ENCODE measurements at regions not wholly inside any gene's neighbourhood (a gene's known extent, or its start where the extent isn't known, plus 50 kb on each side); places are given as distances from the start of the nearest gene placed in this dataset.

GRCh38 chr2:81481994-81482368, 1177.4 kb upstream of the LRRTM1 start:
- TF ChIP-seq ZNF175 (tag by site-specific recombination; IDR thresholded peaks at IDR 0.05) (no peak), ZNF658 (tag by site-specific recombination; IDR thresholded peaks at IDR 0.05) (no peak), ZNF560 (tag by site-specific recombination; IDR thresholded peaks at IDR 0.05; ENCODE audit: borderline replicate concordance) (no peak), CTCF (tag by site-specific recombination; IDR thresholded peaks at IDR 0.05) (no peak), YY2 (tag by site-specific recombination; IDR thresholded peaks at IDR 0.05) (no peak), ZNF561 (tag by site-specific recombination; IDR thresholded peaks at IDR 0.05; ENCODE audit: borderline replicate concordance) (no peak), ZNF558 (tag by site-specific recombination; IDR thresholded peaks at IDR 0.05) (no peak), YY1 (tag by site-specific recombination; IDR thresholded peaks at IDR 0.05) (no peak), ZNF433 (tag by site-specific recombination; IDR thresholded peaks at IDR 0.05; ENCODE audit: low read depth) (no peak), KLF10 (tag by site-specific recombination; IDR thresholded peaks at IDR 0.05) (no peak), MYNN (tag by site-specific recombination; IDR thresholded peaks at IDR 0.05; ENCODE audit: borderline replicate concordance) (no peak), ZFP69B (tag by site-specific recombination; IDR thresholded peaks at IDR 0.05) (no peak)
- TF ChIP-seq, protein P1, sequence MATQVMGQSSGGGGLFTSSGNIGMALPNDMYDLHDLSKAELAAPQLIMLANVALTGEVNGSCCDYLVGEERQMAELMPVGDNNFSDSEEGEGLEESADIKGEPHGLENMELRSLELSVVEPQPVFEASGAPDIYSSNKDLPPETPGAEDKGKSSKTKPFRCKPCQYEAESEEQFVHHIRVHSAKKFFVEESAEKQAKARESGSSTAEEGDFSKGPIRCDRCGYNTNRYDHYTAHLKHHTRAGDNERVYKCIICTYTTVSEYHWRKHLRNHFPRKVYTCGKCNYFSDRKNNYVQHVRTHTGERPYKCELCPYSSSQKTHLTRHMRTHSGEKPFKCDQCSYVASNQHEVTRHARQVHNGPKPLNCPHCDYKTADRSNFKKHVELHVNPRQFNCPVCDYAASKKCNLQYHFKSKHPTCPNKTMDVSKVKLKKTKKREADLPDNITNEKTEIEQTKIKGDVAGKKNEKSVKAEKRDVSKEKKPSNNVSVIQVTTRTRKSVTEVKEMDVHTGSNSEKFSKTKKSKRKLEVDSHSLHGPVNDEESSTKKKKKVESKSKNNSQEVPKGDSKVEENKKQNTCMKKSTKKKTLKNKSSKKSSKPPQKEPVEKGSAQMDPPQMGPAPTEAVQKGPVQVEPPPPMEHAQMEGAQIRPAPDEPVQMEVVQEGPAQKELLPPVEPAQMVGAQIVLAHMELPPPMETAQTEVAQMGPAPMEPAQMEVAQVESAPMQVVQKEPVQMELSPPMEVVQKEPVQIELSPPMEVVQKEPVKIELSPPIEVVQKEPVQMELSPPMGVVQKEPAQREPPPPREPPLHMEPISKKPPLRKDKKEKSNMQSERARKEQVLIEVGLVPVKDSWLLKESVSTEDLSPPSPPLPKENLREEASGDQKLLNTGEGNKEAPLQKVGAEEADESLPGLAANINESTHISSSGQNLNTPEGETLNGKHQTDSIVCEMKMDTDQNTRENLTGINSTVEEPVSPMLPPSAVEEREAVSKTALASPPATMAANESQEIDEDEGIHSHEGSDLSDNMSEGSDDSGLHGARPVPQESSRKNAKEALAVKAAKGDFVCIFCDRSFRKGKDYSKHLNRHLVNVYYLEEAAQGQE (tag by site-specific recombination; IDR thresholded peaks at IDR 0.05) = no peak
- TF ChIP-seq, protein P2, sequence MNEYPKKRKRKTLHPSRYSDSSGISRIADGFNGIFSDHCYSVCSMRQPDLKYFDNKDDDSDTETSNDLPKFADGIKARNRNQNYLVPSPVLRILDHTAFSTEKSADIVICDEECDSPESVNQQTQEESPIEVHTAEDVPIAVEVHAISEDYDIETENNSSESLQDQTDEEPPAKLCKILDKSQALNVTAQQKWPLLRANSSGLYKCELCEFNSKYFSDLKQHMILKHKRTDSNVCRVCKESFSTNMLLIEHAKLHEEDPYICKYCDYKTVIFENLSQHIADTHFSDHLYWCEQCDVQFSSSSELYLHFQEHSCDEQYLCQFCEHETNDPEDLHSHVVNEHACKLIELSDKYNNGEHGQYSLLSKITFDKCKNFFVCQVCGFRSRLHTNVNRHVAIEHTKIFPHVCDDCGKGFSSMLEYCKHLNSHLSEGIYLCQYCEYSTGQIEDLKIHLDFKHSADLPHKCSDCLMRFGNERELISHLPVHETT (tag by site-specific recombination; IDR thresholded peaks at IDR 0.05) = no peak

Measured in HEK293 (cell line).